ENCODE measurements at regions not wholly inside any gene's neighbourhood (a gene's known extent, or its start where the extent isn't known, plus 50 kb on each side); places are given as distances from the start of the nearest gene placed in this dataset.

- TF ChIP-seq CTCF (IDR thresholded peaks at IDR 0.05) (no peak), EZH2 (IDR thresholded peaks at IDR 0.05; ENCODE audit: borderline replicate concordance, insufficient read depth, low read depth, low read length, poor library complexity, severe bottlenecking) (no peak)
Measured at GRCh38 chr4:81675791-81676393, 204.2 kb upstream of the RASGEF1B start.
